Upper lobe of left lung (tissue), 6 donors: ENCODE measurements at regions not wholly inside any gene's neighbourhood (a gene's known extent, or its start where the extent isn't known, plus 50 kb on each side); places are given as distances from the start of the nearest gene placed in this dataset.
A peak's percentile ranks its signal among the peaks of the same experiment; 100 is the strongest.

Experiments used
- ATAC-seq, 2 donors: fragments of 200-7000 bp; cut with Tn5 transposase; one replicate each; pipeline ENCODE4 v1.9.1; 2022; ENCODE audit warnings: mild to moderate bottlenecking in 2 of 2, moderate library complexity in 2 of 2; ENCODE audit not compliant: low FRiP score in 2 of 2
- DNase-seq, 2 donors: peaks; one replicate each; pipeline ENCODE4 v3.0.0-alpha.2; 2019 to 2020
- H3K27ac ChIP-seq, 4 donors: fragments of 200-600 bp; sonication (generic); one replicate each; pipeline ENCODE4 v1.5.1; 2016 to 2019
- H3K27me3 ChIP-seq, 4 donors: fragments of 200-600 bp; sonication (generic); one replicate each; pipeline ENCODE4 v1.5.1; 2017 to 2019
- H3K36me3 ChIP-seq, 4 donors: fragments of 200-600 bp; sonication (generic); one replicate each; pipeline ENCODE4 v1.5.1; 2016 to 2019
- H3K4me1 ChIP-seq, 4 donors: fragments of 200-600 bp; sonication (generic); one replicate each; pipeline ENCODE4 v1.5.1; 2018 to 2019
- H3K4me3 ChIP-seq, 4 donors: fragments of 200-600 bp; sonication (generic); one replicate each; pipeline ENCODE4 v1.5.1; 2017 to 2019; ENCODE audit warnings: mild to moderate bottlenecking in 2 of 4, moderate library complexity in 1 of 4
- H3K9me3 ChIP-seq, 4 donors: fragments of 200-600 bp; sonication (generic); one replicate each; pipeline ENCODE4 v1.5.1; 2018 to 2019
- EP300 ChIP-seq, 4 donors: sonication (generic); formaldehyde crosslinking; IDR thresholded peaks; one replicate each; pipeline ENCODE4 v1.5.1; 2017; ENCODE audit warnings: antibody characterized with exemption in 4 of 4, control low read depth in 2 of 4
- POLR2A ChIP-seq, 4 donors: fragments of 450-650 bp; IDR thresholded peaks; one replicate each; pipeline ENCODE4 v1.5.1; 2016 to 2017; ENCODE audit warnings: antibody characterized with exemption in 4 of 4, mild to moderate bottlenecking in 2 of 4
- POLR2AphosphoS5 ChIP-seq, 2 donors: sonication (generic); formaldehyde crosslinking; IDR thresholded peaks; one replicate each; pipeline ENCODE4 v1.5.1; 2017; ENCODE audit warnings: antibody characterized with exemption in 2 of 2
- WGBS, 2 donors: methylation state at CpG; one replicate each; pipeline ENCODE4 v1.1.5; 2017 to 2018; 5-methylcytosine and 5-hydroxymethylcytosine counted together
- TF ChIP-seq, protein P1 (sequence below), 6 experiments: fragments of 450-650 bp in 4 of 6; fragments of 200-600 bp in 2 of 6; sonication (generic) in 2 of 6; IDR thresholded peaks; one replicate each; pipeline ENCODE4 v1.5.1; 2016 to 2019; ENCODE audit warnings: antibody characterized with exemption in 6 of 6
- donor health status: DM: no; HTN: no; CAD: no; lungs with moderate emphysema.
- donor health status: DM: no; HTN: yes; CAD: no; lungs with severe emphysema.

GRCh38 chr18:71105994-71106546, 817.2 kb downstream of the SOCS6 start:
- 45 to 61% methylated on average over 4 of the region's 4 CpGs for WGBS, 2 donors
- ATAC-seq (no peak), DNase-seq (no peak)
- Histone ChIP-seq H3K4me3 (no peak overlapping the region), H3K36me3 (no peaks in the 10 kb centered on the region), H3K27me3 (no peaks in the 10 kb centered on the region), H3K27ac (no peak overlapping the region), H3K4me1 (no peaks in the 10 kb centered on the region), H3K9me3 (no peaks in the 10 kb centered on the region)
- TF ChIP-seq EP300 (IDR thresholded peaks at IDR 0.05) (no peak), POLR2A (IDR thresholded peaks at IDR 0.05) (no peak), POLR2AphosphoS5 (IDR thresholded peaks at IDR 0.05) (no peak)
- TF ChIP-seq, protein P1, sequence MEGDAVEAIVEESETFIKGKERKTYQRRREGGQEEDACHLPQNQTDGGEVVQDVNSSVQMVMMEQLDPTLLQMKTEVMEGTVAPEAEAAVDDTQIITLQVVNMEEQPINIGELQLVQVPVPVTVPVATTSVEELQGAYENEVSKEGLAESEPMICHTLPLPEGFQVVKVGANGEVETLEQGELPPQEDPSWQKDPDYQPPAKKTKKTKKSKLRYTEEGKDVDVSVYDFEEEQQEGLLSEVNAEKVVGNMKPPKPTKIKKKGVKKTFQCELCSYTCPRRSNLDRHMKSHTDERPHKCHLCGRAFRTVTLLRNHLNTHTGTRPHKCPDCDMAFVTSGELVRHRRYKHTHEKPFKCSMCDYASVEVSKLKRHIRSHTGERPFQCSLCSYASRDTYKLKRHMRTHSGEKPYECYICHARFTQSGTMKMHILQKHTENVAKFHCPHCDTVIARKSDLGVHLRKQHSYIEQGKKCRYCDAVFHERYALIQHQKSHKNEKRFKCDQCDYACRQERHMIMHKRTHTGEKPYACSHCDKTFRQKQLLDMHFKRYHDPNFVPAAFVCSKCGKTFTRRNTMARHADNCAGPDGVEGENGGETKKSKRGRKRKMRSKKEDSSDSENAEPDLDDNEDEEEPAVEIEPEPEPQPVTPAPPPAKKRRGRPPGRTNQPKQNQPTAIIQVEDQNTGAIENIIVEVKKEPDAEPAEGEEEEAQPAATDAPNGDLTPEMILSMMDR (IDR thresholded peaks at IDR 0.05): no peak

GRCh38 chr18:71105078-71105819, 816.4 kb downstream of the SOCS6 start:
- H3K27ac ChIP-seq: no peak overlapping the region
- ATAC-seq: peak in 1 of 2 donors; percentile 52
- TF ChIP-seq EP300 (IDR thresholded peaks at IDR 0.05) (no peak), POLR2AphosphoS5 (IDR thresholded peaks at IDR 0.05) (no peak), POLR2A (IDR thresholded peaks at IDR 0.05) (no peak)
- TF ChIP-seq, protein P1 (IDR thresholded peaks at IDR 0.05): no peak

DNA sequence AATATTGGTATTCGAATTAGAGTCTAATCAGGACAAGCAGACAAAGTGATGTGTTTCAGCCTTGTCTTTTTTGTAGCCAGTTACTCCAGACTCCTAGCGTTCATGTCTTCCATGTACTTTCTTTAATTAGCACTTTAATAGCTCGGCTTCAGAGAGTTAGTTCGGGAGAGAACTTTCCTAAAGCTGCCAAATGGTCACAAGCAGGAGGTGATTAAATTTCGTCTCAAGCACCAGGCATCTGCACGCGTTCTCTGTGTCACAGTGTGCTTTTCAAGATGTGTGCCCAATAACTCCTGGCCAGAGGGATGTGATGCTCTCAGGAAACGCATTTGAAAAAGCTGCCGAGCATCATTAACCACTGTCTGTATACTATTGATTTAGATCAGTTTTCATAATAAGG, 790.8 kb downstream of the SOCS6 start:
- Histone ChIP-seq H3K36me3 (no peaks in the 10 kb centered on the region), H3K27me3 (no peaks in the 10 kb centered on the region), H3K4me1 (no peaks in the 10 kb centered on the region), H3K4me3 (no peak overlapping the region), H3K9me3 (no peaks in the 10 kb centered on the region), H3K27ac (no peak overlapping the region)
- TF ChIP-seq EP300 (IDR thresholded peaks at IDR 0.05) (no peak), POLR2A (IDR thresholded peaks at IDR 0.05) (no peak), POLR2AphosphoS5 (IDR thresholded peaks at IDR 0.05) (no peak)
- TF ChIP-seq, protein P1 (IDR thresholded peaks at IDR 0.05): no peak
- ATAC-seq (no peak), DNase-seq (no peak)
- 68 to 72% methylated on average over 9 of the region's 9 CpGs for WGBS, 2 donors

More at GRCh38 chr18:71105078-71105819, 816.4 kb downstream of the SOCS6 start:
- Histone ChIP-seq H3K9me3 (no peaks in the 10 kb centered on the region), H3K4me1 (no peaks in the 10 kb centered on the region), H3K27me3 (no peaks in the 10 kb centered on the region), H3K36me3 (no peaks in the 10 kb centered on the region), H3K4me3 (no peak overlapping the region)
- DNase-seq: no peak
- 39 to 48% methylated on average over 6 of the region's 6 CpGs for WGBS, 2 donors

GRCh38 chr18:71077451-71077850, 788.6 kb downstream of the SOCS6 start:
- ATAC-seq: no peak
- Histone ChIP-seq H3K4me3 (no peak overlapping the region), H3K27ac (no peak overlapping the region), H3K4me1 (no peaks in the 10 kb centered on the region), H3K9me3 (no peaks in the 10 kb centered on the region), H3K27me3 (no peaks in the 10 kb centered on the region), H3K36me3 (no peaks in the 10 kb centered on the region)
- TF ChIP-seq POLR2AphosphoS5 (IDR thresholded peaks at IDR 0.05) (no peak), POLR2A (IDR thresholded peaks at IDR 0.05) (no peak), EP300 (IDR thresholded peaks at IDR 0.05) (no peak)
- TF ChIP-seq, protein P1 (IDR thresholded peaks at IDR 0.05): no peak
- no peak for DNase-seq
- 54 to 58% methylated on average over 4 of the region's 4 CpGs for WGBS, 2 donors

GRCh38 chr18:71075147-71075546, 786.3 kb downstream of the SOCS6 start:
- no peaks in the 10 kb centered on the region for H3K27me3 ChIP-seq
- no peak overlapping the region for H3K27ac ChIP-seq
- no peaks in the 10 kb centered on the region for H3K9me3 ChIP-seq
- no peak for ATAC-seq
- DNase-seq: no peak
- WGBS, 2 donors: 59 to 76% methylated on average over 3 of the region's 3 CpGs
- no peaks in the 10 kb centered on the region for H3K4me1 ChIP-seq
- no peak overlapping the region for H3K4me3 ChIP-seq
- no peaks in the 10 kb centered on the region for H3K36me3 ChIP-seq
- TF ChIP-seq POLR2AphosphoS5 (IDR thresholded peaks at IDR 0.05) (no peak), POLR2A (IDR thresholded peaks at IDR 0.05) (no peak), EP300 (IDR thresholded peaks at IDR 0.05) (no peak)
- TF ChIP-seq, protein P1 (IDR thresholded peaks at IDR 0.05): no peak
